Stimulated activated effector memory CD8-positive, alpha-beta T cell treated with anti-CD3 and anti-CD28 coated beads, Interleukin-12 subunit alpha, Interleukin-12 subunit beta, amount 100 ng/mL, for 72 hours (primary cell): ENCODE measurements at regions not wholly inside any gene's neighbourhood (a gene's known extent, or its start where the extent isn't known, plus 50 kb on each side); places are given as distances from the start of the nearest gene placed in this dataset.

Source experiments
- ATAC-seq: fragments of 150-1000 bp; cut with Tn5 transposase; 2 replicates; pipeline ENCODE4 v1.10.0; 2021
- DNase-seq, 2 donors: peaks; one replicate each; pipeline ENCODE4 v3.0.0; 2021 to 2022; ENCODE audit warnings: low spot score in 2 of 2
- H3K27ac Mint-ChIP-seq: one replicate; pipeline ENCODE4 v1.8.0; 2022; ENCODE audit warnings: mild to moderate bottlenecking, mixed read lengths
- H3K36me3 Mint-ChIP-seq: one replicate; pipeline ENCODE4 v1.8.0; 2022; ENCODE audit warnings: mild to moderate bottlenecking, mixed read lengths
- H3K4me1 Mint-ChIP-seq: one replicate; pipeline ENCODE4 v1.8.0; 2022; ENCODE audit warnings: mixed read lengths
- H3K4me3 Mint-ChIP-seq: one replicate; pipeline ENCODE4 v1.8.0; 2022; ENCODE audit warnings: mild to moderate bottlenecking, mixed read lengths
- H3K9me3 Mint-ChIP-seq: one replicate; pipeline ENCODE4 v1.8.0; 2022; ENCODE audit warnings: mixed read lengths

GRCh38 chr10:81036257-81036656 is 498.6 kb downstream of the SH2D4B start:
- Mint-ChIP-seq H3K4me1 (no peaks in the 10 kb centered on the region), H3K9me3 (peaks cover 21% of the 10 kb centered on the region), H3K36me3 (no peaks in the 10 kb centered on the region), H3K4me3 (no peak overlapping the region), H3K27ac (no peak overlapping the region)
- DNase-seq = no peak
- ATAC-seq = no peak

GRCh38 chr10:81040031-81040430 is 502.3 kb downstream of the SH2D4B start:
- Mint-ChIP-seq H3K9me3 (peaks cover 12% of the 10 kb centered on the region), H3K4me3 (no peak overlapping the region), H3K4me1 (no peaks in the 10 kb centered on the region), H3K36me3 (no peaks in the 10 kb centered on the region), H3K27ac (no peak overlapping the region)
- no peak for DNase-seq
- no peak for ATAC-seq

DNA sequence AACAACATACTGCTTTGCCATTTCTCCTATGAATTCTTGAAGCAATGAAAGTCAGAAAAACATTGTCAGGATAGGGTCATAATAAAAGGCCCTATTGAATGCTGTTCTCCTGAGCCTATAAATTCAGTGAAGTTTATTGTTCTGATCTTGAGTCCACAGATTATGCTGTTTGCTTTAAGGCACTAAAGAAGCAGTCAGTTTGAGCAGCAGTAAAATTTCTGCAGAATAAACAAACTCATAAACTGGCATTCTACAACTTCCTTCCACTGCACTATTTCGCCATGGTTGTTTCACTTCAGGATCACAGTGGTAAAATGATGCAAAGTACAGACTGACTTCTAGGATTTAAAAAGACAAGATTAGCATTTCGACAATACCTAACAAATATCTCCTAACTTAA is 503.2 kb downstream of the SH2D4B start:
- no peak for ATAC-seq
- Mint-ChIP-seq H3K4me3 (no peak overlapping the region), H3K36me3 (no peaks in the 10 kb centered on the region), H3K9me3 (peaks cover 8% of the 10 kb centered on the region), H3K27ac (no peak overlapping the region), H3K4me1 (no peaks in the 10 kb centered on the region)
- DNase-seq = no peak

DNA sequence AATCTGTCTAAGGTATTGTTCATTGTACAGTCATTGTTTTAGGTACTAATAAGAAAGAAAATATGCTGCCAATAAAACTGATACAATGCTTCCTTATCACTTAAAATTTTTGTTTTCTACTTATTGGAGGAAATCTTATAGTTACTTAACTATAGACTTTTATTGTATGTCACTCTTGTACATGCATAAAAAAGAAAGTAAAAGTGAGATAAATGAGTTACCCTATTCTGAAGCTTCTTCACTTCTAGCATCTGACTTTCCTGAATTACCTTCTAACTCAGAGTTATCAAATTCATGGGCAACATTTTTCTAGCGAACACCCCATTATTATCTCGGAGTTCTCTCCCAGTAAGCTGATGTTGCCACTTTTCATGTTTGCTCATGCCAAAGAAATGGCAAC is 504.9 kb downstream of the SH2D4B start:
- no peak overlapping the region for H3K27ac Mint-ChIP-seq

DNA sequence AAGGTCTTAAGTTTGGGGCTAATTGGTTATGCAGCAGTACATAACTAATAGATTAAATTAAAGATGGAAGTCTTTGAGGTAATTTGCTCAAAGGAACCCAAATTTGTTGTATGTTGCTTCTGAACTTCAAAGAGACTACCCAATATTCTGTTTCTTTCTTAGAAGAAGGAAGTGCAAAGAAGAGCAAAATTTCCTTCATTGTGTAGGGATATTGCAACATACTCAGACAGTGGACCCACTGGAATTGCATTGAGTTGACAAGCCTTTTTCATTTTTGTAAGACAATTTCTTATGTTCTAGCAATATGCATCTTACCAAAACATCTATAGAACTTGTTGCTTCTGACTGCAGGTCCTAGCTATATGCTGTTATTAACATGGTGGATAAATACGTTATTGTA is 527.8 kb downstream of the SH2D4B start:
- ATAC-seq (no peak), DNase-seq (no peak)
- Mint-ChIP-seq H3K4me1 (no peaks in the 10 kb centered on the region), H3K4me3 (no peak overlapping the region), H3K36me3 (no peaks in the 10 kb centered on the region), H3K27ac (no peak overlapping the region), H3K9me3 (peaks cover 4% of the 10 kb centered on the region)

More for the DNA sequence above, 504.9 kb downstream of the SH2D4B start:
- Mint-ChIP-seq H3K4me3 (no peak overlapping the region), H3K9me3 (peaks cover 9% of the 10 kb centered on the region), H3K36me3 (no peaks in the 10 kb centered on the region), H3K4me1 (no peaks in the 10 kb centered on the region)
- no peak for ATAC-seq
- DNase-seq = no peak

DNA sequence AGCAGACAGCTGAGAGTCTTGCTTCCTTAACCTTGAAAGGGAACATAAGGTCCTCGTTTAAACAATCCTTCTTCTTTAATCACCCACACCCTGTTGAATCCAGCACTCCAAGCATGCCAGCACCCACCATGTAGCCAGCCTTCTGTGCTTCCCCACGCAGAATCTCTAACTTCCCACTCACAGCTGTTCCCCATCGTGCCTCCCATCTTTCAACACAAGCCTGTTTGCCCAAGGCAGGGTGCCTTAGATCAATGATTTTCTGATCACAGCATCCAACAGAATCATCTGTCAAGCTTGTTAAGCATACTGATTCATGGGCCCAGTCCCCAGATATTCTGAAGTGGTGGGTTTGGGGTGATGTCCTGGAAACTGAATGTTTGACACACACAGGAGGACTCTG is 530.8 kb downstream of the SH2D4B start:
- no peak for ATAC-seq
- H3K27ac Mint-ChIP-seq = no peak overlapping the region
- no peaks in the 10 kb centered on the region for H3K4me1 Mint-ChIP-seq

DNA sequence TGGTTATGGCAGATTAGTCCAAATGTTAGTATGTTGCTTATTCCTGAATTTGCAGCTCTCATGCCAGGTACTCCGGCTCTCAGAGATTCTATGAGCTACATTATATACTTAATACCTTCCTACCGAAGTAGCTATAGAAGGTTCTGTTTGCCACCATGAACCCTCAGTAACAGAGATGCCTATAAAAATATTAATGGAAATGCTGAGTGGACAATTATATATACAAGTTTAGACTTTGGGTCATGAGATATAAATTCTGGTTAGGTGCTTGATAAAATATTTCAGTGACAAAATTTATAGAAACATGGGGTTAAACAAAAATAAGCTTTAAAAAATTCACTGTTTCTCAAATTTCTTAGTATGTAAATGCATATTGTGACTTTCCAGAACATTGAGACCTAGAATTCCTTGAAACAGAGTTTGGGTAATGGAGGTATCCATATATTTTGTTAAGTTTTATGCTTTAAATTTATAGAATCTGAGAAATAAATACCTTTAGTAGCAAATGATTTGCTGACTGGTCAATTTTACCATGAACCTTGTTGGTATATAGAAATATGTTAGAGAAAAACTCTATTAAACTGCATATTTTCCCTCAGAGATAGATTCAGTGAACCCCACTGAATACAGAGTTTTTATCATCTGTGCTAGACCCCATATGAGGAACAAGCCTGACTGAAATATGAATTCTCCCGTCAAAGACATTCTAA is 533.5 kb downstream of the SH2D4B start:
- DNase-seq (no peak), ATAC-seq (no peak)
- Mint-ChIP-seq H3K4me3 (no peak overlapping the region), H3K9me3 (peaks cover 6% of the 10 kb centered on the region), H3K27ac (no peak overlapping the region), H3K36me3 (no peaks in the 10 kb centered on the region), H3K4me1 (no peaks in the 10 kb centered on the region)

More for the DNA sequence above, 530.8 kb downstream of the SH2D4B start:
- no peak for DNase-seq
- Mint-ChIP-seq H3K4me3 (no peak overlapping the region), H3K36me3 (no peaks in the 10 kb centered on the region), H3K9me3 (peaks cover 2% of the 10 kb centered on the region)

DNA sequence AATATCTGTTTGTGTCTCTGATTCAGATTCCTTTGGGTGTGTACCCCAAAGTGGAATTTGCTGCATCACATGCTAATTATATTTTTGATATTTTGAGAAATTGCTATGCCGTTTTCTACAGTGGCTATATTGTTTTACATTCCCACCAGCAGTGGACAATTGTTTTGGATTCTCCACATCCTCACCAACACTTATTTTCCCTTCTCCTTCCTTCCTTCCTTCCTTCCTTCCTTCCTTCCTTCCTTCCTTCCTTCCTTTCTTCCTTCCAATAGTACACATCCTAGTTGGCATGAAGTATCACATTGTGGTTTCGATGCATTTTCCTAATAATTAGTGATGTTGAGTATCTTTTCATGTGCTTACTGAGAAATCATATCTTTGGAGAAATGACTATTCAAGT is 535.5 kb downstream of the SH2D4B start:
- Mint-ChIP-seq H3K4me3 (no peak overlapping the region), H3K4me1 (no peaks in the 10 kb centered on the region), H3K27ac (no peak overlapping the region), H3K9me3 (peaks cover 9% of the 10 kb centered on the region), H3K36me3 (no peaks in the 10 kb centered on the region)
- no peak for DNase-seq
- no peak for ATAC-seq

DNA sequence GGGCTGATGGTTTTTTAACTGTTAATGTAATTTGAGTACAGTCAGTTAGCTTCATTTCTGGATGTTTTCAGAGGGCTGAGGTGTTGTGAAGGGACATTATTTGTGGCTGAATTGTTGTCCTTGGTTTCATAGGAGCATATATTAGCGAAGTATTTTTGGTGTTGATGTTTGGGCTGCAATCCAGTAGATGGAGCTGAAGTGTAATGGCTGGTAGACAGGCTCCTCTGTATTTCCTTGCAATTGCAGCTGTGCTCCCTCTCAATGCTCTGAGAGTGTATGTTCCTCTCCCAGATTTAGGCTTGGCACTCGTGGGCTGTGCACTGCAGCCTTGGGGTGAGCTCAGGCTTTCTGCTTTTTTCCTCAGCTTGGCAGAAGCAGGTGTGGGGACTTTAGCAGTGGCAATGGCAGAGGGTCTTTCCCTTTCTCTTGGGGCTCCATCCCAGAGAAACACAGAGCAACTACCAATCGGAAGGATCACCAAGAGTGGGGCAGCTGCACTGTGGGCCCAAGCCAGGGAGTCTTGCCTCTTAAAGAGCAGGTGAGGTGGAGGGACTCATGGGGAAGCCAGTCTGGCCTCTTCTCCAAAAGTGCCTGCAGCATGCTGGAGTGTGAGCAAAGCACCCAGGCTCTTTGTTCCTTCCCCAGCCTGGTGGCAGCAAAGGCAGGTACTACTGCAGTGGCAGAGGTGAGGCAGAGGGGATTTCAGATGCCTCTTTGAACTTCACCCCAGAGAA is 544.4 kb downstream of the SH2D4B start:
- Mint-ChIP-seq H3K36me3 (no peaks in the 10 kb centered on the region), H3K4me1 (no peaks in the 10 kb centered on the region), H3K4me3 (no peak overlapping the region), H3K27ac (no peak overlapping the region), H3K9me3 (peaks cover 14% of the 10 kb centered on the region)
- ATAC-seq = no peak
- DNase-seq = no peak

GRCh38 chr10:81082621-81083376 is 545.1 kb downstream of the SH2D4B start:
- peaks cover 15% of the 10 kb centered on the region for H3K9me3 Mint-ChIP-seq
- no peaks in the 10 kb centered on the region for H3K36me3 Mint-ChIP-seq
- H3K4me1 Mint-ChIP-seq = no peaks in the 10 kb centered on the region
- DNase-seq (no peak), ATAC-seq (peak; percentile 13)
- no peak overlapping the region for H3K4me3 Mint-ChIP-seq
- H3K27ac Mint-ChIP-seq = no peak overlapping the region

GRCh38 chr10:81093056-81093455 is 555.4 kb downstream of the SH2D4B start:
- DNase-seq (no peak), ATAC-seq (no peak)
- Mint-ChIP-seq H3K4me1 (no peaks in the 10 kb centered on the region), H3K27ac (no peak overlapping the region), H3K9me3 (peaks cover 9% of the 10 kb centered on the region), H3K4me3 (no peak overlapping the region), H3K36me3 (no peaks in the 10 kb centered on the region)

DNA sequence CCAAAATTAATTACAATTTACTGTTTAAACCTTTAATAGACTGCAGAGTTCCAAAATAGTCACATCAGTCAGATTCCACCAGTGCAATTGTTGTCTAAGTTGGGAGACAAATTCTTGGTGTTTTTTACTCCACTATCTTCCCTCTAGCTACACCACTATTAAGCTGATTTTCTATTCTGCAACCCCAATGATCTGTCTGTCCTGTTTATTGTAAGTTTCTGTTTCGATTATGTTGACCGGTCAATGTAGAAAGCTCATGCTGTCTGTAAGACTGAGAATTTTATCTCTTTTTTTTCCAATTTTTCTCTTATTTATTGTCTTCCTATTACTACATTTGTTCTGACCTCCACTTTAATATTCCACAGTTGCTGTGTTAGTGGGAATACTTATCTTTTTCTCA is 557.5 kb downstream of the SH2D4B start:
- DNase-seq = no peak

GRCh38 chr10:81096558-81096957 is 558.9 kb downstream of the SH2D4B start:
- Mint-ChIP-seq H3K9me3 (peaks cover 3% of the 10 kb centered on the region), H3K36me3 (no peaks in the 10 kb centered on the region), H3K4me3 (no peak overlapping the region), H3K4me1 (no peaks in the 10 kb centered on the region), H3K27ac (no peak overlapping the region)
- ATAC-seq = no peak
- DNase-seq = no peak

More for the DNA sequence above, 557.5 kb downstream of the SH2D4B start:
- ATAC-seq = no peak
- H3K36me3 Mint-ChIP-seq = no peaks in the 10 kb centered on the region
- no peaks in the 10 kb centered on the region for H3K4me1 Mint-ChIP-seq
- peaks cover 3% of the 10 kb centered on the region for H3K9me3 Mint-ChIP-seq
- H3K4me3 Mint-ChIP-seq = no peak overlapping the region
- H3K27ac Mint-ChIP-seq = no peak overlapping the region

- no peak overlapping the region for H3K27ac Mint-ChIP-seq
- no peaks in the 10 kb centered on the region for H3K4me1 Mint-ChIP-seq
- DNase-seq = no peak
- ATAC-seq = no peak
- H3K36me3 Mint-ChIP-seq = no peaks in the 10 kb centered on the region
- peaks cover 12% of the 10 kb centered on the region for H3K9me3 Mint-ChIP-seq
- H3K4me3 Mint-ChIP-seq = no peak overlapping the region
These were observed 563.4 kb downstream of the SH2D4B start for GRCh38 chr10:81101062-81101461.

DNA sequence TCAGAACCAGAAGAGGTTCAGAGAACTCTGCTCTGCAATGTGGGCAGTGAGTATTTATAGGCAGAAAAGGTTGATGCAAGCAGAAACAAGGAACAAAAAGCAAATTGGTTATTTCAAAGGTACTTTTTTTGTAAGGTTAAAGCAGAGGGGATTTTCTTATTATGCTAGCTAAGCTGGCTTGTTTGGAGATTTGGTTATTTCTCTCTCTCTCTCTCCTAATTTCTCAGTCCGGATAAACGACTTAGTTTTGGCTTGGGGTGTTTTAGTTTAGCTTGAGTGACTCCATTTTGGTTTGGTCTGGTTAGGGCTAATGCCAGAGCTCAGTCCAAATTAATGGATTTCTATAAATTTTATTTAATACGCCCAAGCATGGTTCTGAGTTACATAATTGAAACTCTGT is 566.8 kb downstream of the SH2D4B start:
- H3K4me3 Mint-ChIP-seq = no peak overlapping the region
- no peaks in the 10 kb centered on the region for H3K4me1 Mint-ChIP-seq
- no peak overlapping the region for H3K27ac Mint-ChIP-seq
- DNase-seq = no peak
- ATAC-seq = no peak
- H3K36me3 Mint-ChIP-seq = no peaks in the 10 kb centered on the region
- H3K9me3 Mint-ChIP-seq = peaks cover 13% of the 10 kb centered on the region
